ENCODE measurements at regions not wholly inside any gene's neighbourhood (a gene's known extent, or its start where the extent isn't known, plus 50 kb on each side); places are given as distances from the start of the nearest gene placed in this dataset.

GRCh38 chr4:12884846-12885796 lies 599.0 kb downstream of the RAB28 start:
- no peak for FAIRE-seq
- DNase-seq (ENCODE audit: insufficient read length, low spot score) = no peak

- no peak for FAIRE-seq
- no peak for DNase-seq (ENCODE audit: insufficient read length, low spot score)
These were observed 602.1 kb downstream of the RAB28 start for GRCh38 chr4:12881945-12882584.

GRCh38 chr4:12880844-12881243 lies 603.3 kb downstream of the RAB28 start:
- FAIRE-seq = no peak
- no peak for DNase-seq (ENCODE audit: insufficient read length, low spot score)

GRCh38 chr4:12879496-12879895 lies 604.6 kb downstream of the RAB28 start:
- no peak for FAIRE-seq

GRCh38 chr4:12875640-12876243 lies 608.4 kb downstream of the RAB28 start:
- no peak for FAIRE-seq
- DNase-seq (ENCODE audit: insufficient read length, low spot score) = no peak

More at GRCh38 chr4:12879496-12879895, 604.6 kb downstream of the RAB28 start:
- DNase-seq (ENCODE audit: insufficient read length, low spot score) = no peak

GRCh38 chr4:12873351-12873750 lies 610.8 kb downstream of the RAB28 start:
- FAIRE-seq (no peak), DNase-seq (ENCODE audit: insufficient read length, low spot score) (no peak)

GRCh38 chr4:12861422-12861821 lies 622.7 kb downstream of the RAB28 start:
- FAIRE-seq (no peak), DNase-seq (ENCODE audit: insufficient read length, low spot score) (no peak)

- FAIRE-seq (no peak), DNase-seq (ENCODE audit: insufficient read length, low spot score) (no peak)
These were observed 631.5 kb downstream of the RAB28 start for GRCh38 chr4:12852338-12853307.

- no peak for DNase-seq (ENCODE audit: insufficient read length, low spot score)
- FAIRE-seq = no peak
These were observed 637.8 kb downstream of the RAB28 start for GRCh38 chr4:12846368-12846767.

- no peak for FAIRE-seq
- no peak for DNase-seq (ENCODE audit: insufficient read length, low spot score)
These were observed 640.0 kb downstream of the RAB28 start for GRCh38 chr4:12844141-12844540.

- DNase-seq (ENCODE audit: insufficient read length, low spot score) (no peak), FAIRE-seq (no peak)
These were observed 656.2 kb downstream of the RAB28 start for GRCh38 chr4:12827966-12828365.

- DNase-seq (ENCODE audit: insufficient read length, low spot score) (no peak), FAIRE-seq (no peak)
These were observed 692.6 kb downstream of the RAB28 start for GRCh38 chr4:12791536-12791935.

- no peak for DNase-seq (ENCODE audit: insufficient read length, low spot score)
- no peak for FAIRE-seq
These were observed 696.9 kb downstream of the RAB28 start for GRCh38 chr4:12787261-12787660.

GRCh38 chr4:12778706-12779105 lies 705.4 kb downstream of the RAB28 start:
- FAIRE-seq = no peak
- no peak for DNase-seq (ENCODE audit: insufficient read length, low spot score)

GRCh38 chr4:12778191-12778590 lies 705.9 kb downstream of the RAB28 start:
- DNase-seq (ENCODE audit: insufficient read length, low spot score) = no peak
- no peak for FAIRE-seq

- FAIRE-seq (no peak), DNase-seq (ENCODE audit: insufficient read length, low spot score) (no peak)
These were observed 713.8 kb downstream of the RAB28 start for GRCh38 chr4:12770351-12770750.

GRCh38 chr4:12761694-12762093 lies 722.4 kb downstream of the RAB28 start:
- DNase-seq (ENCODE audit: insufficient read length, low spot score) = no peak

GRCh38 chr4:12747154-12747553 lies 737.0 kb downstream of the RAB28 start:
- DNase-seq (ENCODE audit: insufficient read length, low spot score) (no peak), FAIRE-seq (no peak)

More at GRCh38 chr4:12761694-12762093, 722.4 kb downstream of the RAB28 start:
- no peak for FAIRE-seq

- DNase-seq (ENCODE audit: insufficient read length, low spot score) = no peak
These were observed 737.9 kb downstream of the RAB28 start for GRCh38 chr4:12746221-12746620.

GRCh38 chr4:12734586-12734985 lies 749.6 kb downstream of the RAB28 start:
- DNase-seq (ENCODE audit: insufficient read length, low spot score) (no peak), FAIRE-seq (no peak)

More at GRCh38 chr4:12746221-12746620, 737.9 kb downstream of the RAB28 start:
- no peak for FAIRE-seq
